ENCODE measurements at regions not wholly inside any gene's neighbourhood (a gene's known extent, or its start where the extent isn't known, plus 50 kb on each side); places are given as distances from the start of the nearest gene placed in this dataset.

GRCh38 chr12:82174936-82175335 lies 183.3 kb downstream of the CCDC59 start:
- no peak for DNase-seq (ENCODE audit: low read depth in 4 of 4, low spot score in 1 of 4)

GRCh38 chr12:82174383-82174782 lies 183.8 kb downstream of the CCDC59 start:
- DNase-seq (ENCODE audit: low read depth in 4 of 4, low spot score in 1 of 4) = no peak

- no peak for DNase-seq (ENCODE audit: low read depth in 4 of 4, low spot score in 1 of 4)
These were observed 209.1 kb downstream of the CCDC59 start for GRCh38 chr12:82149045-82149444.

GRCh38 chr12:82146740-82147139 lies 211.4 kb downstream of the CCDC59 start:
- no peak for DNase-seq (ENCODE audit: low read depth in 4 of 4, low spot score in 1 of 4)

GRCh38 chr12:82144505-82144904 lies 213.7 kb downstream of the CCDC59 start:
- DNase-seq (ENCODE audit: low read depth in 4 of 4, low spot score in 1 of 4) = no peak

GRCh38 chr12:82132390-82132789 lies 225.8 kb downstream of the CCDC59 start:
- no peak for DNase-seq (ENCODE audit: low read depth in 4 of 4, low spot score in 1 of 4)

GRCh38 chr12:82130762-82131161 lies 227.4 kb downstream of the CCDC59 start:
- DNase-seq (ENCODE audit: low read depth in 4 of 4, low spot score in 1 of 4) = no peak

- DNase-seq (ENCODE audit: low read depth in 4 of 4, low spot score in 1 of 4) = no peak
These were observed 233.3 kb downstream of the CCDC59 start for GRCh38 chr12:82124711-82125380.

- DNase-seq (ENCODE audit: low read depth in 4 of 4, low spot score in 1 of 4) = no peak
These were observed 236.6 kb downstream of the CCDC59 start for GRCh38 chr12:82121545-82121944.

GRCh38 chr12:82120901-82121300 lies 237.3 kb downstream of the CCDC59 start:
- no peak for DNase-seq (ENCODE audit: low read depth in 4 of 4, low spot score in 1 of 4)

GRCh38 chr12:82109243-82109642 lies 248.9 kb downstream of the CCDC59 start:
- no peak for DNase-seq (ENCODE audit: low read depth in 4 of 4, low spot score in 1 of 4)

GRCh38 chr12:82108615-82109014 lies 249.6 kb downstream of the CCDC59 start:
- DNase-seq (ENCODE audit: low read depth in 4 of 4, low spot score in 1 of 4) = no peak

- no peak for DNase-seq (ENCODE audit: low read depth in 4 of 4, low spot score in 1 of 4)
These were observed 259.0 kb downstream of the CCDC59 start for GRCh38 chr12:82099216-82099615.

GRCh38 chr12:82097877-82098276 lies 260.3 kb downstream of the CCDC59 start:
- DNase-seq (ENCODE audit: low read depth in 4 of 4, low spot score in 1 of 4) = no peak

GRCh38 chr12:82097438-82097837 lies 260.7 kb downstream of the CCDC59 start:
- DNase-seq (ENCODE audit: low read depth in 4 of 4, low spot score in 1 of 4) = no peak

GRCh38 chr12:82090165-82090564 lies 268.0 kb downstream of the CCDC59 start:
- no peak for DNase-seq (ENCODE audit: low read depth in 4 of 4, low spot score in 1 of 4)

GRCh38 chr12:82089369-82090121 lies 268.6 kb downstream of the CCDC59 start:
- no peak for DNase-seq (ENCODE audit: low read depth in 4 of 4, low spot score in 1 of 4)

- no peak for DNase-seq (ENCODE audit: low read depth in 4 of 4, low spot score in 1 of 4)
These were observed 275.7 kb downstream of the CCDC59 start for GRCh38 chr12:82082501-82082900.

- no peak for DNase-seq (ENCODE audit: low read depth in 4 of 4, low spot score in 1 of 4)
These were observed 288.2 kb downstream of the CCDC59 start for GRCh38 chr12:82069931-82070514.

GRCh38 chr12:82058197-82058596 lies 299.0 kb upstream of the PPFIA2 start:
- DNase-seq (ENCODE audit: low read depth in 4 of 4, low spot score in 1 of 4) = no peak

- DNase-seq (ENCODE audit: low read depth in 4 of 4, low spot score in 1 of 4) = no peak
These were observed 298.6 kb upstream of the PPFIA2 start for GRCh38 chr12:82057770-82058169.

- DNase-seq (ENCODE audit: low read depth in 4 of 4, low spot score in 1 of 4) = no peak
These were observed 296.2 kb upstream of the PPFIA2 start for GRCh38 chr12:82055391-82055790.

All from stimulated activated CD4-positive, alpha-beta T cell treated with anti-CD3 and anti-CD28 coated beads, Interleukin-1b, Interleukin-23, amount 100 ng/mL, for 24 hours (primary cell).